IMR-90 (cell line): ENCODE measurements at regions not wholly inside any gene's neighbourhood (a gene's known extent, or its start where the extent isn't known, plus 50 kb on each side); places are given as distances from the start of the nearest gene placed in this dataset.

Experiments used
- ATAC-seq: fragments of 200-7000 bp; cut with Tn5 transposase; 2 replicates; pipeline ENCODE4 v1.9.1; 2020; ENCODE audit warnings: low read depth, mild to moderate bottlenecking, moderate library complexity
- BruUV-seq: library from RNA; stranded (reverse); fragments of 400-500 nt; replicated peaks from 2 replicates; lab custom pipeline; 2021; lab: Mats Ljungman, UMichigan
- CTCF ChIA-PET: fragments of 300-600 bp; formaldehyde crosslinking; extraction: SDS; loops from one replicate; lab custom pipeline; 2021; ENCODE audit warnings: antibody characterized with exemption; lab: Yijun Ruan, JAX
- POLR2A ChIA-PET: fragments of 300-600 bp; sonication (Branson Sonifier 250); formaldehyde crosslinking; loops from one replicate; lab custom pipeline; 2022; ENCODE audit warnings: antibody characterized with exemption; ENCODE audit not compliant: unreplicated experiment; lab: Charles Lee
- DNase-seq: peaks from one replicate; pipeline ENCODE4 v3.0.0; 2013
- H2AFZ ChIP-seq: replicated peaks from 2 replicates; pipeline ENCODE3; 2013; ENCODE audit warnings: low read length, mild to moderate bottlenecking; ENCODE audit not compliant: poor library complexity
- H2AK5ac ChIP-seq: 2 replicates; pipeline ENCODE4 v1.6.1; 2013; ENCODE audit warnings: low read depth, low read length, inconsistent platforms
- H2AK9ac ChIP-seq: replicated peaks from 2 replicates; pipeline ENCODE3; 2013; ENCODE audit warnings: mild to moderate bottlenecking, low read depth, low read length, moderate library complexity; ENCODE audit not compliant: poor library complexity
- H2BK120ac ChIP-seq: 2 replicates; pipeline ENCODE4 v1.6.1; 2013; ENCODE audit warnings: low read depth, low read length, inconsistent platforms
- H2BK15ac ChIP-seq: 3 replicates; pipeline ENCODE4 v1.6.1; 2013; ENCODE audit warnings: low read depth, low read length, inconsistent platforms
- H2BK20ac ChIP-seq: 2 replicates; pipeline ENCODE4 v1.6.1; 2013; ENCODE audit warnings: low read depth, mild to moderate bottlenecking, inconsistent platforms, low read length, moderate library complexity
- H2BK5ac ChIP-seq: 2 replicates; pipeline ENCODE4 v1.6.1; 2013; ENCODE audit warnings: mild to moderate bottlenecking, low read depth, low read length, inconsistent platforms; ENCODE audit not compliant: poor library complexity, severe bottlenecking
- H3K14ac ChIP-seq: replicated peaks from 2 replicates; pipeline ENCODE4 v1.6.1; 2013; ENCODE audit warnings: low read depth, low read length, inconsistent platforms
- H3K18ac ChIP-seq: 2 replicates; pipeline ENCODE4 v1.6.1; 2013; ENCODE audit warnings: low read depth, low read length, control low read depth
- H3K23ac ChIP-seq: 2 replicates; pipeline ENCODE4 v1.6.1; 2013; ENCODE audit warnings: low read depth, low read length, inconsistent platforms
- H3K27ac ChIP-seq: 2 replicates; pipeline ENCODE4 v1.5.1; 2013; ENCODE audit warnings: mild to moderate bottlenecking, control low read depth, low read length; ENCODE audit not compliant: insufficient read depth
- H3K27me3 ChIP-seq: 2 replicates; pipeline ENCODE4 v1.6.1; 2013; ENCODE audit warnings: low read length; ENCODE audit not compliant: control insufficient read depth, insufficient read depth
- H3K36me3 ChIP-seq: 2 replicates; pipeline ENCODE4 v1.6.1; 2013; ENCODE audit warnings: low read length, mixed read lengths; ENCODE audit not compliant: control insufficient read depth, insufficient read depth
- H3K4ac ChIP-seq: 2 replicates; pipeline ENCODE4 v1.6.1; 2013; ENCODE audit warnings: low read depth, low read length, inconsistent platforms
- H3K4me1 ChIP-seq: 2 replicates; pipeline ENCODE4 v1.6.1; 2013; ENCODE audit warnings: low read length, mixed read lengths; ENCODE audit not compliant: control insufficient read depth, insufficient read depth
- H3K4me2 ChIP-seq: 2 replicates; pipeline ENCODE4 v1.6.1; 2013; ENCODE audit warnings: low read depth, mild to moderate bottlenecking, control low read depth, low read length, moderate library complexity
- H3K4me3 ChIP-seq: 2 replicates; pipeline ENCODE4 v1.5.1; 2013; ENCODE audit warnings: low read depth, mild to moderate bottlenecking, control low read depth, low read length, moderate library complexity; ENCODE audit not compliant: insufficient read depth
- H3K56ac ChIP-seq: 2 replicates; pipeline ENCODE4 v1.6.1; 2013; ENCODE audit warnings: low read length, inconsistent platforms; ENCODE audit not compliant: insufficient read depth; ENCODE audit errors: extremely low read depth
- H3K79me1 ChIP-seq, 2 experiments: 2 replicates each; pipeline ENCODE4 v1.6.1; 2013; ENCODE audit warnings: low read length in 2 of 2, inconsistent platforms in 1 of 2, low read depth in 1 of 2
- H3K9ac ChIP-seq: 2 replicates; pipeline ENCODE4 v1.6.1; 2013; ENCODE audit warnings: low read depth, low read length, control low read depth
- H3K9me1 ChIP-seq: 2 replicates; pipeline ENCODE4 v1.6.1; 2013; ENCODE audit warnings: low read length, inconsistent platforms; ENCODE audit not compliant: insufficient read depth
- H3K9me3 ChIP-seq: 2 replicates; pipeline ENCODE4 v1.6.1; 2013; ENCODE audit warnings: low read length; ENCODE audit not compliant: control insufficient read depth, insufficient read depth
- H4K20me1 ChIP-seq: 2 replicates; pipeline ENCODE4 v1.6.1; 2013; ENCODE audit warnings: low read length, inconsistent platforms; ENCODE audit not compliant: insufficient read depth
- H4K5ac ChIP-seq: 2 replicates; pipeline ENCODE4 v1.6.1; 2013; ENCODE audit warnings: mild to moderate bottlenecking, low read depth, low read length, control low read depth
- H4K8ac ChIP-seq, 2 experiments: 2 replicates each; pipeline ENCODE4 v1.6.1; 2013; ENCODE audit warnings: low read depth in 2 of 2, low read length in 2 of 2, control low read depth in 1 of 2, inconsistent platforms in 1 of 2
- H4K91ac ChIP-seq: 2 replicates; pipeline ENCODE4 v1.6.1; 2013; ENCODE audit warnings: low read depth, low read length, inconsistent platforms; ENCODE audit not compliant: insufficient read depth
- BHLHE40 ChIP-seq: fragments of 150-350 bp; IDR thresholded peaks from 2 replicates; pipeline ENCODE4 v1.6.1; 2016; ENCODE audit warnings: mild to moderate bottlenecking, low read depth, low read length
- CEBPB ChIP-seq: IDR thresholded peaks from 2 replicates; pipeline ENCODE4 v1.6.1; 2012; ENCODE audit warnings: low read depth, low read length, improper control_type of control experiment
- CHD1 ChIP-seq: IDR thresholded peaks from 2 replicates; pipeline ENCODE4 v1.6.1; 2012; ENCODE audit warnings: low read depth, low read length, improper control_type of control experiment
- FOS ChIP-seq: fragments of 150-350 bp; IDR thresholded peaks from 2 replicates; pipeline ENCODE4 v1.6.1; 2016; ENCODE audit warnings: low read depth, low read length
- MAZ ChIP-seq: IDR thresholded peaks from 2 replicates; pipeline ENCODE4 v1.6.1; 2012; ENCODE audit warnings: low read depth, mild to moderate bottlenecking, low read length, improper control_type of control experiment, moderate library complexity, borderline replicate concordance
- MXI1 ChIP-seq: IDR thresholded peaks from 2 replicates; pipeline ENCODE4 v1.6.1; 2012; ENCODE audit warnings: low read depth, mild to moderate bottlenecking, low read length, moderate library complexity, borderline replicate concordance
- NFE2L2 ChIP-seq: fragments of 150-350 bp; IDR thresholded peaks from 2 replicates; pipeline ENCODE4 v1.6.1; 2016; ENCODE audit warnings: low read depth, mild to moderate bottlenecking, low read length
- POLR2A ChIP-seq: IDR thresholded peaks from 2 replicates; pipeline ENCODE4 v1.6.1; 2012; ENCODE audit warnings: mild to moderate bottlenecking, low read depth, low read length
- RCOR1 ChIP-seq: IDR thresholded peaks from 2 replicates; pipeline ENCODE4 v1.6.1; 2012; ENCODE audit warnings: mild to moderate bottlenecking, low read length, improper control_type of control experiment; ENCODE audit not compliant: insufficient replicate concordance
- RFX5 ChIP-seq: IDR thresholded peaks from 2 replicates; pipeline ENCODE4 v1.8.0; 2012; ENCODE audit warnings: low read depth, mild to moderate bottlenecking, low read length, moderate library complexity
- SMC3 ChIP-seq: fragments of 150-350 bp; IDR thresholded peaks from 2 replicates; pipeline ENCODE4 v1.6.1; 2016; ENCODE audit warnings: low read depth, mild to moderate bottlenecking, antibody characterized with exemption, low read length, moderate library complexity
- WGBS, 2 experiments: methylation state at CpG; one replicate each; pipeline versions ENCODE4 v1.1.5 to v1.1.7; 2013; ENCODE audit warnings: missing lambda C conversion rate in 2 of 2; ENCODE audit not compliant: insufficient read length in 1 of 2; ENCODE audit errors: extremely low coverage in 2 of 2; 5-methylcytosine and 5-hydroxymethylcytosine counted together
- dilution Hi-C: fragments of 300-500 bp; cut with HindIII; formaldehyde crosslinking; loops from one replicate; pipeline ENCODE4 v1.14.3; 2018; ENCODE audit warnings: low sequenced_read_pairs; ENCODE audit not compliant: unreplicated experiment
- in situ Hi-C: fragments of 300-500 bp; cut with MboI; formaldehyde crosslinking; loops from 3 replicates; pipeline ENCODE4 v1.14.3; 2019; ENCODE audit warnings: low sequenced_read_pairs, inconsistent platforms, mixed read lengths
- intact Hi-C: fragments of 100-400 bp; cut with micrococcal nuclease; formaldehyde crosslinking; loops from 2 replicates; pipeline ENCODE4 v1.10.0; 2022
- TF ChIP-seq, protein P1 (sequence below): conservative IDR thresholded peaks from 2 replicates; pipeline ENCODE4 v1.5.1; 2012; ENCODE audit warnings: mild to moderate bottlenecking, low read depth, low read length, improper control_type of control experiment

DNA sequence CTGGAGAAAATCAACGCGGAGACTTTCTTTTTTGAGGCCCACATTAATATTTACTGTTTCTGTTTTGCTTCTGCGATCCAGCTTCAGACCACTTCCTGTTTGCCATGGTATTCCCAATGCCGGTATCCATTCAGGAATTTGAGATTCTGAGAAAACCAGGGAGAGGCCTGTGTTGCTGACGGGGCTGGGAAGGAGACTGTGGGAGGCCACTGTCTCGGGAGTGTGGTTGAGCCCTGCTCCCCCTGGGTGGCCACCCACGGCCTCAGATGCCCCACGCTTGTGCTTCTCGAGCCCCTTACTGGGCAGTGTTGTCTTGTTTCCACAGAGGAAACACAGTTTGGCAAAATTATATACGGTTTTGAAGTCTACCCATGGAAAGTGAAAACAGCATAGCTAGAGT is 403.6 kb upstream of the IRX2 start:
- no TSS peak for BruUV-seq
- TF ChIP-seq CHD1 (no peak), RFX5 (no peak), CEBPB (no peak), RCOR1 (no peak), SMC3 (no peak), MXI1 (no peak), BHLHE40 (no peak), FOS (no peak), NFE2L2 (no peak), MAZ (no peak), POLR2A (no peak)
- TF ChIP-seq, protein P1, sequence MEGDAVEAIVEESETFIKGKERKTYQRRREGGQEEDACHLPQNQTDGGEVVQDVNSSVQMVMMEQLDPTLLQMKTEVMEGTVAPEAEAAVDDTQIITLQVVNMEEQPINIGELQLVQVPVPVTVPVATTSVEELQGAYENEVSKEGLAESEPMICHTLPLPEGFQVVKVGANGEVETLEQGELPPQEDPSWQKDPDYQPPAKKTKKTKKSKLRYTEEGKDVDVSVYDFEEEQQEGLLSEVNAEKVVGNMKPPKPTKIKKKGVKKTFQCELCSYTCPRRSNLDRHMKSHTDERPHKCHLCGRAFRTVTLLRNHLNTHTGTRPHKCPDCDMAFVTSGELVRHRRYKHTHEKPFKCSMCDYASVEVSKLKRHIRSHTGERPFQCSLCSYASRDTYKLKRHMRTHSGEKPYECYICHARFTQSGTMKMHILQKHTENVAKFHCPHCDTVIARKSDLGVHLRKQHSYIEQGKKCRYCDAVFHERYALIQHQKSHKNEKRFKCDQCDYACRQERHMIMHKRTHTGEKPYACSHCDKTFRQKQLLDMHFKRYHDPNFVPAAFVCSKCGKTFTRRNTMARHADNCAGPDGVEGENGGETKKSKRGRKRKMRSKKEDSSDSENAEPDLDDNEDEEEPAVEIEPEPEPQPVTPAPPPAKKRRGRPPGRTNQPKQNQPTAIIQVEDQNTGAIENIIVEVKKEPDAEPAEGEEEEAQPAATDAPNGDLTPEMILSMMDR = no peak
- in situ Hi-C loops = no loop called here

More for the DNA sequence above, 403.6 kb upstream of the IRX2 start:
- CTCF ChIA-PET = no interaction called here
- no peak overlapping the region for H2BK15ac ChIP-seq
- no peak overlapping the region for H3K56ac ChIP-seq
- no peaks in the 10 kb centered on the region for H3K9me1 ChIP-seq
- ATAC-seq (no peak), DNase-seq (no peak)
- no peak overlapping the region for H2BK20ac ChIP-seq
- 10% methylated on average over 4 of the region's 10 CpGs; no CpG with 5 or more reads in 1 of the 2 experiments for WGBS, 2 experiments
- no peak overlapping the region for H2BK5ac ChIP-seq
- no peaks in the 10 kb centered on the region for H3K79me1 ChIP-seq
- H3K14ac ChIP-seq = no peak overlapping the region
- dilution Hi-C loops = no loop called here
- no peaks in the 10 kb centered on the region for H3K4me1 ChIP-seq
- no peak overlapping the region for H2AK5ac ChIP-seq
- no peaks in the 10 kb centered on the region for H3K27me3 ChIP-seq
- H4K91ac ChIP-seq = no peak overlapping the region
- H4K8ac ChIP-seq = no peak overlapping the region
- no peak overlapping the region for H4K5ac ChIP-seq
- H3K18ac ChIP-seq = no peak overlapping the region
- peaks cover 30% of the 10 kb centered on the region for H3K9me3 ChIP-seq
- no peak overlapping the region for H3K4me2 ChIP-seq
- H3K23ac ChIP-seq = no peak overlapping the region
- no peak overlapping the region for H3K4me3 ChIP-seq
- H3K4ac ChIP-seq = no peak overlapping the region
- no peak overlapping the region for H3K9ac ChIP-seq
- POLR2A ChIA-PET = no interaction called here
- no peak overlapping the region for H3K27ac ChIP-seq
- H4K20me1 ChIP-seq = no peaks in the 10 kb centered on the region
- no peaks in the 10 kb centered on the region for H3K36me3 ChIP-seq
- intact Hi-C loops = no loop called here
- no peak overlapping the region for H2AFZ ChIP-seq
- no peak overlapping the region for H2BK120ac ChIP-seq
- no peak overlapping the region for H2AK9ac ChIP-seq
